H9 (cell line): ENCODE measurements at regions not wholly inside any gene's neighbourhood (a gene's known extent, or its start where the extent isn't known, plus 50 kb on each side); places are given as distances from the start of the nearest gene placed in this dataset.

Source experiments
- DNase-seq: peaks from one replicate; pipeline ENCODE4 v3.0.0-alpha.2; 2017
- H2AFZ ChIP-seq: one replicate; pipeline ENCODE4 v1.6.1; 2013; ENCODE audit warnings: mild to moderate bottlenecking, low read length, control low read depth, moderate library complexity
- H2AK5ac ChIP-seq: 2 replicates; pipeline ENCODE4 v1.6.1; 2013; ENCODE audit warnings: low read length, control low read depth, mixed read lengths; ENCODE audit not compliant: insufficient read length
- H2BK120ac ChIP-seq: one replicate; pipeline ENCODE4 v1.6.1; 2013; ENCODE audit warnings: low read depth, mild to moderate bottlenecking, low read length, control low read depth, inconsistent platforms; ENCODE audit not compliant: poor library complexity, severe bottlenecking
- H2BK12ac ChIP-seq: 2 replicates; pipeline ENCODE4 v1.6.1; 2013; ENCODE audit warnings: low read length, control low read depth, mixed read lengths, low read depth; ENCODE audit not compliant: insufficient read length
- H2BK15ac ChIP-seq: 2 replicates; pipeline ENCODE4 v1.6.1; 2013; ENCODE audit warnings: low read depth, low read length, control low read depth
- H2BK20ac ChIP-seq: one replicate; pipeline ENCODE4 v1.6.1; 2013; ENCODE audit warnings: low read depth, mild to moderate bottlenecking, low read length, control low read depth, inconsistent platforms; ENCODE audit not compliant: poor library complexity, severe bottlenecking
- H2BK5ac ChIP-seq: 2 replicates; pipeline ENCODE4 v1.6.1; 2013; ENCODE audit warnings: low read length, control low read depth, mixed read lengths; ENCODE audit not compliant: insufficient read length
- H3K14ac ChIP-seq: 2 replicates; pipeline ENCODE4 v1.6.1; 2013; ENCODE audit warnings: low read length, control low read depth; ENCODE audit not compliant: insufficient read depth
- H3K18ac ChIP-seq: 2 replicates; pipeline ENCODE4 v1.6.1; 2013; ENCODE audit warnings: low read depth, mild to moderate bottlenecking, mixed read lengths, low read length, control low read depth; ENCODE audit not compliant: insufficient read length
- H3K23ac ChIP-seq: 2 replicates; pipeline ENCODE4 v1.6.1; 2013; ENCODE audit warnings: low read length, control low read depth, mixed read lengths, low read depth; ENCODE audit not compliant: insufficient read length
- H3K23me2 ChIP-seq: 2 replicates; pipeline ENCODE4 v1.6.1; 2013; ENCODE audit warnings: low read depth, mild to moderate bottlenecking, mixed read lengths, low read length, control low read depth; ENCODE audit not compliant: insufficient read length, poor library complexity, severe bottlenecking
- H3K27ac ChIP-seq: 2 replicates; pipeline ENCODE4 v1.5.1; 2013; ENCODE audit warnings: low read length, control low read depth, mixed read lengths, low read depth; ENCODE audit not compliant: insufficient read length
- H3K27me3 ChIP-seq: 2 replicates; pipeline ENCODE4 v1.6.1; 2013; ENCODE audit warnings: low read length, control low read depth, inconsistent platforms; ENCODE audit not compliant: insufficient read depth
- H3K4ac ChIP-seq: 2 replicates; pipeline ENCODE4 v1.6.1; 2013; ENCODE audit warnings: low read depth, mild to moderate bottlenecking, control low read depth, inconsistent platforms, low read length, moderate library complexity
- H3K4me1 ChIP-seq: 2 replicates; pipeline ENCODE4 v1.6.1; 2013; ENCODE audit warnings: low read length, control low read depth, inconsistent platforms; ENCODE audit not compliant: insufficient read depth
- H3K4me2 ChIP-seq: 2 replicates; pipeline ENCODE4 v1.6.1; 2013; ENCODE audit warnings: low read length, control low read depth, mixed read lengths; ENCODE audit not compliant: insufficient read length, insufficient read depth
- H3K56ac ChIP-seq: 2 replicates; pipeline ENCODE4 v1.6.1; 2013; ENCODE audit warnings: low read depth, mild to moderate bottlenecking, mixed read lengths, low read length, control low read depth; ENCODE audit not compliant: insufficient read length
- H3K79me1 ChIP-seq: 2 replicates; pipeline ENCODE4 v1.6.1; 2013; ENCODE audit warnings: low read depth, mild to moderate bottlenecking, moderate library complexity, low read length, control low read depth, inconsistent platforms; ENCODE audit not compliant: insufficient read depth, poor library complexity, severe bottlenecking
- H3K79me2 ChIP-seq: 2 replicates; pipeline ENCODE4 v1.6.1; 2013; ENCODE audit warnings: low read length, control low read depth, inconsistent platforms; ENCODE audit not compliant: insufficient read depth
- H3K9ac ChIP-seq: 2 replicates; pipeline ENCODE4 v1.6.1; 2013; ENCODE audit warnings: low read length, control low read depth, mixed read lengths; ENCODE audit not compliant: insufficient read length; ENCODE audit errors: extremely low read depth
- H3K9me3 ChIP-seq: one replicate; pipeline ENCODE4 v1.6.1; 2013; ENCODE audit warnings: low read depth, low read length, inconsistent platforms; ENCODE audit not compliant: control insufficient read depth
- H3T11ph ChIP-seq: one replicate; pipeline ENCODE4 v1.6.1; 2013; ENCODE audit warnings: mild to moderate bottlenecking, low read length, control low read depth, inconsistent platforms
- H4K20me1 ChIP-seq: one replicate; pipeline ENCODE4 v1.6.1; 2013; ENCODE audit not compliant: control insufficient read depth, insufficient read length, insufficient read depth
- H4K5ac ChIP-seq: 2 replicates; pipeline ENCODE4 v1.6.1; 2013; ENCODE audit warnings: low read depth, mild to moderate bottlenecking, mixed read lengths, low read length, control low read depth; ENCODE audit not compliant: insufficient read length
- H4K8ac ChIP-seq: replicated peaks from 2 replicates; pipeline ENCODE4 v1.6.1; 2013; ENCODE audit warnings: low read length, control low read depth, mixed read lengths, low read depth; ENCODE audit not compliant: insufficient read length
- H4K91ac ChIP-seq: 2 replicates; pipeline ENCODE4 v1.6.1; 2013; ENCODE audit warnings: low read depth, mild to moderate bottlenecking, moderate library complexity, mixed read lengths, low read length, control low read depth; ENCODE audit not compliant: insufficient read length
- H3K27ac Mint-ChIP-seq, 3 experiments: 2 replicates in 2 of 3; 3 replicates in 1 of 3; pipeline ENCODE4 v1.8.0; 2020 to 2021; ENCODE audit warnings: mixed read lengths in 3 of 3, mild to moderate bottlenecking in 1 of 3, moderate library complexity in 1 of 3
- H3K27me3 Mint-ChIP-seq: 2 replicates; pipeline ENCODE4 v1.8.0; 2021; ENCODE audit warnings: low read depth, mild to moderate bottlenecking, moderate library complexity, mixed read lengths
- H3K36me3 Mint-ChIP-seq, 3 experiments: 2 replicates in 2 of 3; 3 replicates in 1 of 3; pipeline ENCODE4 v1.8.0; 2020 to 2021; ENCODE audit warnings: low read depth in 3 of 3, mixed read lengths in 3 of 3; ENCODE audit not compliant: insufficient read depth in 1 of 3
- H3K4me1 Mint-ChIP-seq, 2 experiments: 2 replicates each; pipeline ENCODE4 v1.8.0; 2020; ENCODE audit warnings: mixed read lengths in 2 of 2
- H3K4me3 Mint-ChIP-seq, 2 experiments: 2 replicates in 1 of 2; 3 replicates in 1 of 2; pipeline ENCODE4 v1.8.0; 2020 to 2021; ENCODE audit warnings: mild to moderate bottlenecking in 2 of 2, mixed read lengths in 2 of 2, moderate library complexity in 1 of 2
- H3K9me3 Mint-ChIP-seq, 2 experiments: 2 replicates in 1 of 2; 3 replicates in 1 of 2; pipeline ENCODE4 v1.8.0; 2020; ENCODE audit warnings: mild to moderate bottlenecking in 2 of 2, mixed read lengths in 2 of 2, moderate library complexity in 1 of 2
- WGBS: extraction: QIAGEN DNeasy Blood & Tissue Kit; methylation state at CpG from one replicate; pipeline ENCODE4 v1.1.7; 2013; ENCODE audit warnings: missing lambda C conversion rate, low lambda C conversion rate, mixed read lengths; ENCODE audit not compliant: insufficient read length; ENCODE audit errors: extremely low coverage; 5-methylcytosine and 5-hydroxymethylcytosine counted together
- TF ChIP-seq, protein P1 (sequence below): fragments of 200-600 bp; sonication (generic); conservative IDR thresholded peaks from 3 replicates; pipeline ENCODE4 v1.8.0; 2021; ENCODE audit warnings: antibody characterized with exemption, mild to moderate bottlenecking

DNA sequence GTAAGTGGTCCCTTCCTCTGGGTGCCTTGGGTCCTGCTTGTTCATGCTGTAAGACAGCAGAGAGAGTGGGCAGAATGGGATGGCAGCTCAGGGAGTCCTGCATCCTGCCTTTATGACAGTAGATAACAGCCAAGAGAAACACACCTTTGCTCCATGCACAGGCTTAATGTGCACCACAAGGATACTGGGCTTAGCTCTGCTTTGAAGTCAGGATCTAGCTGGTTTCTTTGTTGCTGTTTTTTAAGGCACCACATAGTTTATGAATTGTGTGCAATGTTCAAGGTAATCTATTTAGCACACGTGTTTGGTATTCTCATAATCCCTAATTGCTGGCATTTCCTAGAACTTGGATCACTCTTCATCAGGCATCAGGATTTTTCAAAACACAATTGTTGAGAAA is 239.5 kb upstream of the DCN start:
- H3K27ac Mint-ChIP-seq = no peak overlapping the region

More for the DNA sequence above, 239.5 kb upstream of the DCN start:
- no peak overlapping the region for H3K9ac ChIP-seq
- H2AK5ac ChIP-seq = no peak overlapping the region
- no peak overlapping the region for H2BK5ac ChIP-seq
- H3K27me3 ChIP-seq = no peaks in the 10 kb centered on the region
- WGBS = no CpG with 5 or more reads among the region's 1 CpG
- no peak overlapping the region for H3K56ac ChIP-seq
- Mint-ChIP-seq H3K9me3 (no peaks in the 10 kb centered on the region), H3K4me3 (no peak overlapping the region), H3K4me1 (peaks cover 13 to 25% of the 10 kb centered on the region in 2 experiments), H3K36me3 (no peaks in the 10 kb centered on the region; a peak in 1 of 7 replicates), H3K27me3 (no peaks in the 10 kb centered on the region)
- no peak overlapping the region for H3T11ph ChIP-seq
- no peak overlapping the region for H3K18ac ChIP-seq
- no peak overlapping the region for H3K27ac ChIP-seq
- no peaks in the 10 kb centered on the region for H4K20me1 ChIP-seq
- TF ChIP-seq, protein P1, sequence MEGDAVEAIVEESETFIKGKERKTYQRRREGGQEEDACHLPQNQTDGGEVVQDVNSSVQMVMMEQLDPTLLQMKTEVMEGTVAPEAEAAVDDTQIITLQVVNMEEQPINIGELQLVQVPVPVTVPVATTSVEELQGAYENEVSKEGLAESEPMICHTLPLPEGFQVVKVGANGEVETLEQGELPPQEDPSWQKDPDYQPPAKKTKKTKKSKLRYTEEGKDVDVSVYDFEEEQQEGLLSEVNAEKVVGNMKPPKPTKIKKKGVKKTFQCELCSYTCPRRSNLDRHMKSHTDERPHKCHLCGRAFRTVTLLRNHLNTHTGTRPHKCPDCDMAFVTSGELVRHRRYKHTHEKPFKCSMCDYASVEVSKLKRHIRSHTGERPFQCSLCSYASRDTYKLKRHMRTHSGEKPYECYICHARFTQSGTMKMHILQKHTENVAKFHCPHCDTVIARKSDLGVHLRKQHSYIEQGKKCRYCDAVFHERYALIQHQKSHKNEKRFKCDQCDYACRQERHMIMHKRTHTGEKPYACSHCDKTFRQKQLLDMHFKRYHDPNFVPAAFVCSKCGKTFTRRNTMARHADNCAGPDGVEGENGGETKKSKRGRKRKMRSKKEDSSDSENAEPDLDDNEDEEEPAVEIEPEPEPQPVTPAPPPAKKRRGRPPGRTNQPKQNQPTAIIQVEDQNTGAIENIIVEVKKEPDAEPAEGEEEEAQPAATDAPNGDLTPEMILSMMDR = no peak
- H2BK15ac ChIP-seq = no peak overlapping the region
- H3K79me1 ChIP-seq = no peaks in the 10 kb centered on the region
- H2BK12ac ChIP-seq = no peak overlapping the region
- DNase-seq = no peak
- no peak overlapping the region for H3K4ac ChIP-seq
- H4K5ac ChIP-seq = no peak overlapping the region
- no peak overlapping the region for H4K91ac ChIP-seq
- no peak overlapping the region for H2BK120ac ChIP-seq
- H2BK20ac ChIP-seq = no peak overlapping the region
- H3K14ac ChIP-seq = no peak overlapping the region
- no peak overlapping the region for H3K23ac ChIP-seq
- no peaks in the 10 kb centered on the region for H3K9me3 ChIP-seq
- H3K23me2 ChIP-seq = no peaks in the 10 kb centered on the region
- no peaks in the 10 kb centered on the region for H3K4me1 ChIP-seq
- no peaks in the 10 kb centered on the region for H3K79me2 ChIP-seq
- H2AFZ ChIP-seq = no peak overlapping the region
- no peak overlapping the region for H4K8ac ChIP-seq
- H3K4me2 ChIP-seq = no peak overlapping the region
